Colonic mucosa (tissue), 4 donors: ENCODE measurements at regions not wholly inside any gene's neighbourhood (a gene's known extent, or its start where the extent isn't known, plus 50 kb on each side); places are given as distances from the start of the nearest gene placed in this dataset.

Experiments used
- DNase-seq: peaks from one replicate; pipeline ENCODE4 v3.0.0-alpha.2; 2020
- H3K27ac ChIP-seq: fragments of 200-600 bp; one replicate; pipeline ENCODE4 v1.8.0; 2021
- H3K27me3 ChIP-seq: fragments of 200-600 bp; one replicate; pipeline ENCODE4 v1.8.0; 2021
- H3K36me3 ChIP-seq: fragments of 200-600 bp; one replicate; pipeline ENCODE4 v1.8.0; 2021
- H3K4me1 ChIP-seq: fragments of 200-600 bp; one replicate; pipeline ENCODE4 v1.8.0; 2021; ENCODE audit warnings: mild to moderate bottlenecking
- H3K4me3 ChIP-seq: fragments of 200-600 bp; one replicate; pipeline ENCODE4 v1.8.0; 2021
- H3K9ac ChIP-seq, 2 donors: one replicate each; pipeline ENCODE4 v1.7.0; 2013; ENCODE audit warnings: control low read depth in 2 of 2, low read depth in 2 of 2, low read length in 2 of 2
- H3K9me3 ChIP-seq: fragments of 200-600 bp; one replicate; pipeline ENCODE4 v1.8.0; 2021
- CTCF ChIP-seq: fragments of 200-600 bp; IDR thresholded peaks from one replicate; pipeline ENCODE4 v1.8.0; 2022; ENCODE audit warnings: antibody characterized with exemption, mild to moderate bottlenecking
- intact Hi-C: fragments of 100-400 bp; cut with DNase I; formaldehyde crosslinking; loops from one replicate; pipeline ENCODE4 v1.14.1; 2022
- donor health status: healthy.
- donor health status: DM: no; HTN: no; CAD: no.
- donor health status: DM: no; HTN: no; CAD: no.

- Histone ChIP-seq H3K9ac (no peak overlapping the region), H3K27ac (no peak overlapping the region), H3K9me3 (no peaks in the 10 kb centered on the region), H3K4me1 (no peaks in the 10 kb centered on the region), H3K36me3 (no peaks in the 10 kb centered on the region), H3K4me3 (no peak overlapping the region), H3K27me3 (no peaks in the 10 kb centered on the region)
- intact Hi-C loops: no loop called here
- DNase-seq: no peak
- TF ChIP-seq CTCF: no peak
Measured at GRCh38 chr17:53090770-53091169, 732.0 kb upstream of the KIF2B start.

GRCh38 chr17:53088481-53088880 is 734.2 kb upstream of the KIF2B start:
- H3K27me3 ChIP-seq: no peaks in the 10 kb centered on the region
- no peak overlapping the region for H3K4me3 ChIP-seq
- H3K9ac ChIP-seq: no peak overlapping the region
- H3K9me3 ChIP-seq: no peaks in the 10 kb centered on the region
- no peak for TF ChIP-seq CTCF
- H3K4me1 ChIP-seq: no peaks in the 10 kb centered on the region
- H3K36me3 ChIP-seq: no peaks in the 10 kb centered on the region
- intact Hi-C loops: no loop called here
- no peak overlapping the region for H3K27ac ChIP-seq
- DNase-seq: no peak

GRCh38 chr17:53061446-53061845 is 761.3 kb upstream of the KIF2B start:
- intact Hi-C loops: loop anchor here (10.0 kb wide), 1 partner anchor 47 kb away; no protein-coding TSS in a partner anchor
- no peaks in the 10 kb centered on the region for H3K9me3 ChIP-seq
- TF ChIP-seq CTCF: no peak

DNA sequence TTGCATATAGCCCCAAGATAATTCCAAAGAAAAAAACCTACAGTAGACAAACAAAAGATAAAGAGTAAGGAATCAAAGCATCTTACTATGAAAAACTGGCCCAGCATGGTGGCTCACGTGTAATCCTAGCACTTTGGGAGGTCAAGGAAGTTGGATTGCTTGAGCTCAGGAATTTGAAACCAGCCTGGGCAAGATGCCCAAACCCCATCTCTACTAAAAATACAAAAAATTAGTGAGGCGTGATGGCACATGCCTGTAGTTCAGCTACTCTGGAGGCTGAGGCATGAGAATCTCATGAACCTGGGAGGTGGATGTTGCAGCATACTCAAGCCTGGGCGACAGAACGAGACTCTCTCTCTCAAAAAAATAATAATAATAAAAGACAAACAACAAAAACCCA is 764.7 kb upstream of the KIF2B start:
- Histone ChIP-seq H3K9me3 (no peaks in the 10 kb centered on the region), H3K4me1 (no peaks in the 10 kb centered on the region), H3K9ac (no peak overlapping the region), H3K4me3 (no peak overlapping the region), H3K27ac (no peak overlapping the region), H3K36me3 (no peaks in the 10 kb centered on the region), H3K27me3 (no peaks in the 10 kb centered on the region)
- intact Hi-C loops: no loop called here
- no peak for TF ChIP-seq CTCF
- DNase-seq: no peak

More at GRCh38 chr17:53061446-53061845, 761.3 kb upstream of the KIF2B start:
- H3K36me3 ChIP-seq: no peaks in the 10 kb centered on the region
- no peaks in the 10 kb centered on the region for H3K4me1 ChIP-seq
- no peaks in the 10 kb centered on the region for H3K27me3 ChIP-seq
- no peak overlapping the region for H3K9ac ChIP-seq
- no peak overlapping the region for H3K4me3 ChIP-seq
- no peak for DNase-seq
- no peak overlapping the region for H3K27ac ChIP-seq

- H3K27me3 ChIP-seq: no peaks in the 10 kb centered on the region
- no peak for TF ChIP-seq CTCF
- no peak overlapping the region for H3K4me3 ChIP-seq
- no peak overlapping the region for H3K9ac ChIP-seq
- no peak overlapping the region for H3K27ac ChIP-seq
- no peaks in the 10 kb centered on the region for H3K9me3 ChIP-seq
- H3K4me1 ChIP-seq: no peaks in the 10 kb centered on the region
- intact Hi-C loops: no loop called here
- DNase-seq: no peak
- H3K36me3 ChIP-seq: no peaks in the 10 kb centered on the region
Measured at GRCh38 chr17:53046781-53047180, 775.9 kb upstream of the KIF2B start.

DNA sequence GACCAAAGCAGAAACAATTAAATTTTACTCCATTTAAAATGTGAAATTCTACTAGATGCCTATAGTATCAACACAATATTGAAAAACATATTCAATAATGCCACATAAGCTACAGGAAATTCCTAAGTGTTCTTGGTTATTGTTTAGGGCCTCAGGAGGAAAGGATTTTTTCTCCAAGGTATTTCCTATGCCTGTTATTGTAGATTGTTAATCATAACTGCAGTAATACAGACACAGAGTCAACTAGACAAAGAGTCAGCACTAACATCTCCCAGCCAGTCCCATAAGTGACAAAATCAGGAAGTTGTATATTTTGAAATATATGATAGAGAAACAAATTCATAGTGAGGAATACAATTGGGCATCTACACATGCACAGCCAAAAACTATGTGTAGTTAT is 782.7 kb upstream of the KIF2B start:
- intact Hi-C loops: no loop called here
- H3K36me3 ChIP-seq: no peaks in the 10 kb centered on the region

More for the DNA sequence above, 782.7 kb upstream of the KIF2B start:
- DNase-seq: no peak
- Histone ChIP-seq H3K27me3 (no peaks in the 10 kb centered on the region), H3K4me3 (no peak overlapping the region), H3K27ac (no peak overlapping the region), H3K9me3 (no peaks in the 10 kb centered on the region), H3K9ac (no peak overlapping the region), H3K4me1 (no peaks in the 10 kb centered on the region)
- TF ChIP-seq CTCF: no peak
